Ovary (tissue), 3 donors: ENCODE measurements at regions not wholly inside any gene's neighbourhood (a gene's known extent, or its start where the extent isn't known, plus 50 kb on each side); places are given as distances from the start of the nearest gene placed in this dataset.
"Not testable (repeated sequence)": the region's sequence is repeated elsewhere in the genome, so short reads cannot be mapped to it uniquely, and the experiment has no call there.

Experiments used
- EP300 ChIP-seq: sonication (generic); formaldehyde crosslinking; IDR thresholded peaks from one replicate; pipeline ENCODE4 v1.6.1; 2017; ENCODE audit warnings: antibody characterized with exemption
- POLR2A ChIP-seq: fragments of 450-650 bp; IDR thresholded peaks from one replicate; pipeline ENCODE4 v1.6.1; 2017; ENCODE audit warnings: antibody characterized with exemption, mild to moderate bottlenecking, moderate library complexity
- TF ChIP-seq, protein P1 (sequence below), 3 donors: fragments of 450-650 bp in 2 of 3; fragments of 200-600 bp in 1 of 3; IDR thresholded peaks; one replicate each; pipeline versions ENCODE4 v1.5.1 to v1.8.0; 2016 to 2022; ENCODE audit warnings: antibody characterized with exemption in 3 of 3, mild to moderate bottlenecking in 1 of 3
- donor health status: DM: no; HTN: no; CAD: no.

DNA sequence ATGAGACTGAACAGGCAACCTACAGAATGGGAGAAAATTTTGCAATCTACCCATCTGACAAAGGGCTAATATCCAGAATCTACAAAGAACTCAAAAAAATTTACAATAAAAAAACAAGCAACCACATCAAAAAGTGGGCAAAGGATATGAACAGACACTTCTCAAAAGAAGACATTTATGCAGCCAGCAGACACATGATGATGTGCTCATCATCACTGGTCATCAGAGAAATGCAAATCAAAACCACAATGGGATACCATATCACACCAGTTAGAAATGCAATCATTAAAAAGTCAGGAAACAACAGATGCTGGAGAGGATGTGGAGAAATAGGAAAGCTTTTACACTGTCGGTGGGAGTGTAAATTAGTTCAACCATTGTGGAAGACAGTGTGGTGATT lies 51.7 kb upstream of the PAXBP1 start:
- TF ChIP-seq, protein P1, sequence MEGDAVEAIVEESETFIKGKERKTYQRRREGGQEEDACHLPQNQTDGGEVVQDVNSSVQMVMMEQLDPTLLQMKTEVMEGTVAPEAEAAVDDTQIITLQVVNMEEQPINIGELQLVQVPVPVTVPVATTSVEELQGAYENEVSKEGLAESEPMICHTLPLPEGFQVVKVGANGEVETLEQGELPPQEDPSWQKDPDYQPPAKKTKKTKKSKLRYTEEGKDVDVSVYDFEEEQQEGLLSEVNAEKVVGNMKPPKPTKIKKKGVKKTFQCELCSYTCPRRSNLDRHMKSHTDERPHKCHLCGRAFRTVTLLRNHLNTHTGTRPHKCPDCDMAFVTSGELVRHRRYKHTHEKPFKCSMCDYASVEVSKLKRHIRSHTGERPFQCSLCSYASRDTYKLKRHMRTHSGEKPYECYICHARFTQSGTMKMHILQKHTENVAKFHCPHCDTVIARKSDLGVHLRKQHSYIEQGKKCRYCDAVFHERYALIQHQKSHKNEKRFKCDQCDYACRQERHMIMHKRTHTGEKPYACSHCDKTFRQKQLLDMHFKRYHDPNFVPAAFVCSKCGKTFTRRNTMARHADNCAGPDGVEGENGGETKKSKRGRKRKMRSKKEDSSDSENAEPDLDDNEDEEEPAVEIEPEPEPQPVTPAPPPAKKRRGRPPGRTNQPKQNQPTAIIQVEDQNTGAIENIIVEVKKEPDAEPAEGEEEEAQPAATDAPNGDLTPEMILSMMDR (IDR thresholded peaks at IDR 0.05) = not testable (repeated sequence)
- TF ChIP-seq EP300, POLR2A: not testable (repeated sequence)
